H54 (cell line): ENCODE measurements at regions not wholly inside any gene's neighbourhood (a gene's known extent, or its start where the extent isn't known, plus 50 kb on each side); places are given as distances from the start of the nearest gene placed in this dataset.
"Not testable (repeated sequence)": the region's sequence is repeated elsewhere in the genome, so short reads cannot be mapped to it uniquely, and the experiment has no call there.

Experiments used
- DNase-seq: peaks from one replicate; pipeline ENCODE4 v3.0.0; 2011; ENCODE audit warnings: low spot score, mixed read lengths; ENCODE audit not compliant: insufficient read length
- FAIRE-seq: peaks from 3 replicates; lab custom pipeline; 2011; peaks lifted over from hg19 to GRCh38; lab: Jason Lieb, UNC
- POLR2A ChIP-seq: IDR thresholded peaks from 2 replicates; pipeline ENCODE4 v1.6.1; 2011; ENCODE audit warnings: low read depth, mild to moderate bottlenecking, low read length

DNA sequence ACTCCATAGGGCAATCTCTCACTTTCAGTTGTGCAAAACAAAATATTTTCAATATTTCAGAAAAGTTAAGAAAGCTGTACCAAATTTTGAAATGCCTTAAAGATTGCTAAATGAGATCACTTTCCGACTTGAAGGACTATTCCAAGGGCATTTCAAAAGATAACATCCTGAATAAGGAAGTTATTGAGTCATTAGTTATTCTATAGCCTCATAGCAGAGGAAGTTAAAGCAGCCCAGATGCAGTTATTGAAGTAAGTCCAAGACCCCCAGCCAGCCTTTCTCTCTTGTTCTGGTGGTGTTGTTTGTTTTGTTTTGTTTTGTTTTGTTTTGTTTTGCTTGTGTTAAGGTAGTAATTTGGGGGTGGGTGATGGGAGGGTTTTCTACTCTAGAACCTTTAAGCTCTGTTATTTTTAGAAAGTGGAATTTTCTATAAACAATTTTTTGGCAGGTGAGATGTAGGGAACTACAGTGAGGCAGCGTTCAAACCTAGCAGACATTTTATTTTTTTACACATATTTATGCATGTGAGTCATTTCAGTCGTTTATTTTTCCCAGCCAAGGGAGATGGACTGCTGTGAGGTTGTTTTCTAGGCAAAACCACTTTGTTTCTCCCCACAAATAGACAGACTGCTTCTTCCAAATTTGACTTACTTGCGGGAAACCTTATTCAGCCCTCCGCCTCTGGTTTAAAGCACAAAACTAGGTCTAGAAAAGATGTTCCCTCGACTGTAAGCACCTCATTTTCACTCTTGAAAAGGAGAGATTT is 216.3 kb upstream of the ARPP21 start:
- no peak for FAIRE-seq
- DNase-seq, result no peak
- no peak for TF ChIP-seq POLR2A

- no peak for DNase-seq
- no peak for FAIRE-seq
- no peak for TF ChIP-seq POLR2A
These were observed 212.9 kb upstream of the ARPP21 start for GRCh38 chr3:35426366-35426958.

DNA sequence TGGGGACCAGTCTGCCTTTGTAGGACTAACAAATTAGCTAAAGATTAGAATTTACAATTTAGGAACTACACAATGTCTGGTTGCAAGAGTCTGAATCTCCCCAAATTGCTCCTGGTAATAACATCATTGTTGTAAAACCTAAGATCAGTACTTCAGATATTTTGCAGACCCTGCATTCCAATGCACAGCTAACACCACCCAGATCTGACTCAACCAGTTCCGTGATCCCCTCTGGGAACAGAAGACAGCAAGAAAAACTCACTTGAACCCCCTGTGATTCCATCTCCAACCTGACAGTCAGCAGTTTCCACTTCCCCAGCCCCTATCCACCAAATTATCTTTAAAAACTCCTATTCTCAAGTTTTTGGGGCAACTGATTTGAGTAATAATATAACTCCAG is 201.9 kb upstream of the ARPP21 start:
- FAIRE-seq (no peak), DNase-seq (no peak)
- no peak for TF ChIP-seq POLR2A

DNA sequence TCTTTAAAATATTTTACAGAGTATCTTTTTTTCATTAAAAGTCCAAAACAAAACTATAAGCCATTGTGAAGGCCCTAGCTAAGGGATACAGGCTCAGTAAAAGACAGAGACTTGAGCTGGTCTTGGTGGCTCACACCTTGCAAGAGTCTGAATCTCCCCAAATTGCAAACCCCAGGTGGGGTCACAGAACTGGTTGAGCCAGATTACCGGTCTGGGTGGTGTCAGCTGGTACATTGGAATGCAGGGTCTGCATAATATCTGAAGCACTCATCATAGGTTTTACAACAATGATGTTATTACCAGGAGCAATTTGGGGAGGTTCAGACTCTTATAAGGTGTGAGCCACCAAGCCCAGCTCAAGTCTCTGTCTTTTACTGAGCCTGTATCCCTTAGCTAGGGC is 201.2 kb upstream of the ARPP21 start:
- DNase-seq, result no peak
- no peak for TF ChIP-seq POLR2A
- no peak for FAIRE-seq

DNA sequence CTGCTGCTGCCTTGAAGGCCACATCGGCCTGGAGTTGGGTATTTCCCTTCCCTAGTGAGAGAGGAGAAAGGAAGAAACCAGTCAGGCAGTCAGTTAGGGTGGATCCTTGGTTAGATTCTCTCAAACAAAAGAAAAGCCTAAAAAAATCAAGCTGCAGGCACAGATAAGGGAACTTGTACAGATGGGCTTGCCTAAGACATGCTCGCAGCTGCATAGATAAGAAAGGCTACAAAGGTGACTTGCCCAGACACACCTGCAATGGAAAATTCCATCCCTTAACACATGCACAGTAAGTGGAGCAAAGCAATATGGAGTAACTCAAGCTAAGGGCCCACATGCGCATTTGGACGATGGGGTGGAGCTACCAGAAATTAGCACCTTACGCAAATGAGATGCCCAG is 199.7 kb upstream of the ARPP21 start:
- no peak for TF ChIP-seq POLR2A
- FAIRE-seq (no peak), DNase-seq (no peak)

DNA sequence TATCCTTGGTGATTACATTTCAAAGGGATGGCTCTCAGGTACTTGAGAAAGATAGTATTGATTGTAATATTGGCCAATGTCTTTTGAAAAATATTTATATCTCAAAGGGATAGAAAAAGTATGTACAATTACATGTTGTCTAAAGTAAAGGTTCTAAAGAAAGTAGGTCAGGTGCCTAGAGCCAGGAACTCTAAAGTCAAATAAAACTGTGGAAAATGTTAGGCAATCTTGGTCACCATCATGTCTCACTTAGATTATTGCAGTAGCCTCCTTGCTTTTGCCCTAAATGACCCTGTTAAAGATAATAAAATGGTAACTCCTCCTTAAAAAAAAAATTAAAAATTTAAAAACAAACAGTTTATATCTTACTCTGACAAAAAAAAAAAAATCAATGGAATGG is 198.5 kb upstream of the ARPP21 start:
- no peak for FAIRE-seq
- no peak for TF ChIP-seq POLR2A
- no peak for DNase-seq

GRCh38 chr3:35446896-35447295 is 192.4 kb upstream of the ARPP21 start:
- no peak for DNase-seq
- FAIRE-seq, result no peak
- no peak for TF ChIP-seq POLR2A

- no peak for TF ChIP-seq POLR2A
- DNase-seq (no peak), FAIRE-seq (no peak)
These were observed 191.2 kb upstream of the ARPP21 start for GRCh38 chr3:35448121-35448520.

DNA sequence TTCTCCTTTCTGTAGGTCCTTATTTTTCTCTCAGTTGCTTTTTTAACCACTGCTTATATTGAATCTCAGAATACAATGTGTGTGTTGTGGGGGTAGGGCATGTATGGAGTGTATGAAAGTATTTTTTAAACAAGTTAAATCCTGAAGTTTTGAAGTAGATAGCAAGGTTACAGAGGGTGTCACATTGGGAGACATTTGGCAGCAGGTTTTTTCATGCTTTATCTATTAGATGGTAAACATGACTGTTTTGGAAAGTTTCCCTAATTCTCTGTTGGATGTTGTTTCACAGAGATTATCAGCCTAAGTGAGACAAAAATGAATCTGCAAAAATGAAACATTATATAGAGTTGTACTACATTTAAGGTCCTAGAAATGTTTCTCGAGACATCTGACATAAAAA is 190.6 kb upstream of the ARPP21 start:
- FAIRE-seq (no peak), DNase-seq (no peak)
- no peak for TF ChIP-seq POLR2A

DNA sequence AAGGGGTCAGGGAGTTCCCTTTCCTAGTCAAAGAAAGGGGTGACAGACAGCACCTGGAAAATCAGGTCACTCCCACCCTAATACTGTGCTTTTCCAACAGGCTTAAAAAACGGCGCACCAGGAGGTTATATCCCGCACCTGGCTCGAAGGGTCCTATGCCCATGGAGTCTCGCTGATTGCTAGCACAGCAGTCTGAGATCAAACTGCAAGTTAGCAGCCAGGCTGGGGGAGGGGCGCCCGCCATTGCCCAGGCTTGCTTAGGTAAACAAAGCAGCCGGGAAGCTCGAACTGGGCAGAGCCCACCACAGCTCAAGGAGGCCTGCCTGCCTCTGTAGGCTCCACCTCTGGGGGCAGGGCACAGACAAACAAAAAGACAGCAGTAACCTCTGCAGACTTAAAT is 184.5 kb upstream of the ARPP21 start:
- not testable (repeated sequence) for FAIRE-seq, DNase-seq

GRCh38 chr3:35473956-35474355 is 165.4 kb upstream of the ARPP21 start:
- no peak for TF ChIP-seq POLR2A
- DNase-seq, result no peak
- no peak for FAIRE-seq

DNA sequence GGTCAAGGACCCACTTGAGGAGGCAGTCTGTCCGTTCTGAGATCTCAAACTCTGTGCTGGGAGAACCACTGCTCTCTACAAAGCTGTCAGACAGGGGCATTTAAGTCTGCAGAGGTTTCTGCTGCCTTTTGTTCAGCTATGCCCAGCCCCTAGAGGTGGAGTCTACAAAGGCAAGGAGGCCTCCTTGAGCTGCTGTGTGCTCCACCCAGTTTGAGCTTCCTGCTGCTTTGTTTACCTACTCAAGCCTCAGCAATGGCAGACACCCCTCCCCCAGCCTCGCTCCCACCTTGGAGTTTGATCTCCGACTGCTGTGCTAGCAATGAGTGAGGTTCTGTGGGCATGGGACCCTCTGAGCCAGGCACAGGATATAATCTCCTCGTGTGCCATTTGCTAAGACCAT is 156.8 kb upstream of the ARPP21 start:
- FAIRE-seq, DNase-seq: not testable (repeated sequence)

DNA sequence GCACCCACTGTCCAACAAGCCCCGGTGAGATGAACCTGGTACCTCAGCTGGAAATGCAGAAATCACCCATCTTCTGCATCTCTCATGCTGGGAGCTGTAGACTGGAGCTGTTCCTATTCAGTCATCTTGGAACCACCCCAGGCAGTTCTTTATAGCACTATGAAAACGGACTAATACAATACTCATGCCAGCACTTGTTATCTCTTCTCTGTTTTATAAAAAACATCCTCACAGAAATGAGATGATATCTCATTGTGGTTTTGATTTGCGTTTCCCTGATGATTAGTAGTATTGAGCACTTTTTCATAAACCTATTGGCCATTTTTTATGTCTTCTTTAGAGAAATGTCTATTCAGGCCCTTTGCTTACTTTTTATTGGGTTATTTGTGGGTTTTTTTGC is 156.2 kb upstream of the ARPP21 start:
- FAIRE-seq (no peak), DNase-seq (no peak)
- TF ChIP-seq POLR2A, result no peak

GRCh38 chr3:35484929-35485530 is 154.3 kb upstream of the ARPP21 start:
- DNase-seq (no peak), FAIRE-seq (no peak)
- no peak for TF ChIP-seq POLR2A

- no peak for TF ChIP-seq POLR2A
- DNase-seq, result no peak
- no peak for FAIRE-seq
These were observed 153.0 kb upstream of the ARPP21 start for GRCh38 chr3:35486295-35486694.
